ENCODE measurements at regions not wholly inside any gene's neighbourhood (a gene's known extent, or its start where the extent isn't known, plus 50 kb on each side); places are given as distances from the start of the nearest gene placed in this dataset.
"Not testable (repeated sequence)": the region's sequence is repeated elsewhere in the genome, so short reads cannot be mapped to it uniquely, and the experiment has no call there.

DNA sequence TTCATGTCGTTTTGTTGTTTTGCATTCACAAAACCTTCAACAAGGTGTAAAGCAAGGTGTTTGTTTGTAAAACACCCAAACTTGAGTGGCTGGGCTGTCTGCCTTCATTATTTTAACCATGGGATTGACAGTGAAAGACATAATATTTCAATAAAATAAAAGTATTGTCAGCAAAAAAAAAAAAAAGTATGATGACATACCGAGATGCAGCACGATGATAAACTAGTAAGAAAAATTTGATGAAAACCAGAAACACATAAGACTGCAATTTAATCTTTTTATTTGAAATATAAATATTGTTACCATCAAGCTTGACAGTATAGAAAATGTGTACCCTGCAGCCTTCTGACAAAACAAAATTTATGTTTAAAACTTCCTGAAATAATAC lies 419.3 kb upstream of the DYNLRB2 start:
- in situ Hi-C loops (cut with HindIII; ENCODE audit: low pct_ligation_motif_present, low pct_unique_long_range_greater_than_20kb, low sequenced_read_pairs), result no loop called here
- no peak for DNase-seq

DNA sequence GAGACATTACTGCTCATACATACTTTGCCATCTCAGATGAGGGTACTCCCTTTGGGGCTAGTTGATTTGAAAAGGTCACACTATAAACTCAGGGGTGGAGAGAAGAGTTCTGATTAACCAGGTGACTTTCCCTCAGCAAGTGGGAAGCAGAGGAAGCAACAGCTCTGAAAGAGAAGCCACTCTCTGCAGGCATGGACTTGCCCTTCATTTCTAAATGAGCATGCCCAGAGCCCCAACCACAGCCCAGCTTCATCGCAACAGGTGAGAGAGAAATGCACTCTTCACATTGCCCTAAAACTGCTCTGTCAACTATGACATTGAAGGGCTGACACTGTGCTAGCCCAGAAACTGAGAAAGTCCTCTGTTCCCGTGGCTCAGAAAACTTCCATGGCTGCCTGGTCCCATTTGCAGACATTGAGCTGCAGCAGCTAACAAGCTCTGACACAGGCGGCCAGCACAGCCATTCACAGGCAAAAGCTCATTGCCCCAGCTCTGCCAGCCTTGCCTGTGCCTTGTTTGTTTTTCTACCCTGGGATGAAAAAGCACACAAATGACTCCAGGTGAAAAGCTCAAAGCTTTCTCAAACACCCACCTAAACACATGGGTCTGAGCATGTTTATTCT lies 419.8 kb upstream of the DYNLRB2 start:
- no peak for DNase-seq
- in situ Hi-C loops (cut with HindIII; ENCODE audit: low pct_ligation_motif_present, low pct_unique_long_range_greater_than_20kb, low sequenced_read_pairs), result no loop called here

DNA sequence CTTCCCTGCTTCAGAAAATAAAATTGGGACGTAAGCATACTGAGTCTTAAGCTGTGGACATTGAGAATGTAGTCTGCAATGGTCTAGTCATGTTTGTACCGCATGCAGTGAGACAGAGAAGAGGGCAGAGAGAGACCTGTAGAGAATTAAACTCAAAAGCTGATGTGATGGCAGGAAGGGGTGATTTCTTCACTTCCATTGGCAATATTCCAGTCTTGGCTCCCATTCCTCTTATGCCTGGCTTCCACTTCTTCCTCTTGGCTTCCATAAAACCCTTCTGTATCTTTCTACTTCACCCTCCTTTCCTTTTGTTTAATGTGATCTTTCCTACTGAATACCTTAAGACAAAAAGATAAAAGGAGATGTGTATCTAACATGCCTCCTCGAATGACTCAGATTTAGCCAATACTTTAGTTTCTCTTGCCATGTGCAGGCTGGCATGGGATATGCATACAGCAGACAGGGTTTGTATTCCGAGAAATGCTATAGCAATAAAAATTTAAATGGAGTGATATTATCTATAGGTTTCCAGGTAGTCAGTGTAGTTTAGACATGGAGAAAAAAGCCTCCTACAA lies 423.1 kb upstream of the DYNLRB2 start:
- no peak for DNase-seq
- in situ Hi-C loops (cut with HindIII; ENCODE audit: low pct_ligation_motif_present, low pct_unique_long_range_greater_than_20kb, low sequenced_read_pairs), result no loop called here

DNA sequence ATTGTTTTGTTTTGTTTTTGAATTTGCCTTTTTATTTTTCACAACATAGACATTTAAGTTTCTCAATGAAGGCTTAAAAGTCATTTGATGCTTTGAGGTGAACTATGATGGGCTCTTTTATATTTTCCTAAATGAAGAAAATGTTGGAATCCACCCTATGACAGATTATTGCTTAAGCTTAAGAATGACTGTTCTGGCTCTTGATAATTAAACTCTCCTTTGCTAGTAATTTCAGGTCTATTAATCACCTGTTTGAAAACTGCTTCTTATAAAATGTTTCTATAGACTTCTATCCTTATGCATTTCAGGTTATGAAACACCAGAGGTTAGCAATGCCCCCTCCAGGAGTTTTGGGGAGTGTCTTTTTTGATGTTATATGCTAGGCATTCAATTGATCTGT lies 424.1 kb upstream of the DYNLRB2 start:
- in situ Hi-C loops (cut with HindIII; ENCODE audit: low pct_ligation_motif_present, low pct_unique_long_range_greater_than_20kb, low sequenced_read_pairs), result no loop called here

DNA sequence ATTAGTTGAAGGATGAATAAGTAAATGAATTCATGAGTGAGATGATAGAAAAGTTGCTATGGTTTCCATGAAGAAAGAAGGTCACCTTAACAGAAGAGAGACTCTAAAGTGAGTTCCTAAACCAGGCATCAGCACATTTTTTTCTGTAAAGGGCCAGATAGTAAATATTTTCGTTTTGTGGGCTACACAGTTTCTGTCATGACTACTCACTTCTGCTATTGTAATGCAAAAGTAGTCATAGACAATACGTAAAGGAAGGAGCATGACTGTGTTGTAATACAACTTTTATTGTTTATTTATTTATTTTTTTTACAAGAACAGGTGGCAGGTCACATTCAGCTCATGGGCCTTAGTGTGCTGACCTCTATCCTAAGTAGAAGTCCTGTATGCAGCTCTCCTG lies 426.1 kb upstream of the DYNLRB2 start:
- in situ Hi-C loops (cut with HindIII; ENCODE audit: low pct_ligation_motif_present, low pct_unique_long_range_greater_than_20kb, low sequenced_read_pairs), result no loop called here

More for the DNA sequence above, 424.1 kb upstream of the DYNLRB2 start:
- DNase-seq, result no peak

DNA sequence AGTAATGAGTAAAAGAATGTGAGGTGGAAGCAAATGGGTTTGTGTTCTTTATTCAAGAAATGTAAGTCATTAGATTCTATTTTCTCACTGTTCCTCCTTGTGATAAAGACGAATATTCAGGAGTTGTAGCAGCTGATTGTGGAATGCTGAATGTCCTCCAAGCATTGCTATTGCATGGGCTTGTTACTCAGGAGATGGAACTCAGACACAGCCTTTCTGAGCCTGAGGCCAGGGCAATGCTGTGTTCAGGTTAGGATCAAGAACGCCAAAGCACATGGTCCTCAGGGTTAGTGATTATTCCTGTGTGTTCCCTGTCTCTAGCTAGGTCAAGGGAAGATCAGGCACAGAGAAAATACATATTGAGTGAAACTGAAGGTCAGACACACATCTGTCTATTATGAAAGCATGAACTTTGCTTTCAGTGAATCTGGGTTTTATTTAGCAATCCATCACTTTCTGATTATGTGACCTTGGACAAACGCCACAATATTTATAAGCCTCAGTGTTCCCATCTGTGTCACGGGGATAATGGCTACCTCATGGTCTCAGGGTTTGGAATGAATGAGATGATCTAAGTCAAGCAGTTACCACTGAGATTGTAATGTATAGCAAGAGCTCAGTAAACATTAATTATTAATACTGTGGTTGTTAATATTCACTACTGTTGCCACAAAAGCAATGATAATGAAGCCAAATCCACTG lies 426.8 kb upstream of the DYNLRB2 start:
- in situ Hi-C loops (cut with HindIII; ENCODE audit: low pct_ligation_motif_present, low pct_unique_long_range_greater_than_20kb, low sequenced_read_pairs), result no loop called here
- no peak for DNase-seq

More for the DNA sequence above, 426.1 kb upstream of the DYNLRB2 start:
- no peak for DNase-seq

DNA sequence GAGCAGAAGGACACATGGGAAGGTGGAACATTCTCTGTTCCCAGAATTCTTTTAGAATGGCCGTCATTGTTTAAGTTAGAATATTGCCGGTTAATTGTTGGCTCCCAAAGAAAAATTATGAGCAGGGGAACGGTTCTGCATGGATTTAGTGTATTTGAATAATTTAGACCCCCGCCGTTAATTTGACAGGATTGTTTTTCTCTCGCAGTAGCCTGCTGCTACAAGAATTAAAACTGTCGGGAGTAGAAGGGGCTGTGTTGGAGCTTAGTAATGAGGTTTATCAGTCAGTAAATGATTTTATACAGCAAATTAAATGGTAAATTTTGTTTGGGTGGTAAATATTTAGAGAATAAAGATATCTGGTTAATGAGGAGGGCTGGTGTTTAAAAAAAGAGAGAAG lies 431.2 kb upstream of the DYNLRB2 start:
- in situ Hi-C loops (cut with HindIII; ENCODE audit: low pct_ligation_motif_present, low pct_unique_long_range_greater_than_20kb, low sequenced_read_pairs), result no loop called here
- no peak for DNase-seq

DNA sequence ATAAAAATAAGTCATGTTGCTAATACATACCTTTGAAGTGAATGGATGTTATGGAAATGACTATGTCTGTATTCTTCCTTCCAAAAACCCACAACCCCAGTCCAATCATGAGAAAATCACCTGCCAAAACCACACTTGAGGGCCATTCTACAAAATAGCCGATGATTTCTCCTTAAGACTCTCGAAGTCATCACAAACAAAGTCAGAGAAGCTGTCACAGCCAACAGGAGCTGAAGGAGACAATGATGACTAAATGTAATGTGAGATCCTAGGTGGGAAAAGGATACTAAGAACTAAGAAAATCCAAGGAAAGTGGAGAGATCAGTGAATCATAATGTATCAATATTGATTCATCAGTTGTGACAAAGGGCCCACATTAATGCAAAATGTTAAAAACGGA lies 432.9 kb upstream of the DYNLRB2 start:
- no peak for DNase-seq

DNA sequence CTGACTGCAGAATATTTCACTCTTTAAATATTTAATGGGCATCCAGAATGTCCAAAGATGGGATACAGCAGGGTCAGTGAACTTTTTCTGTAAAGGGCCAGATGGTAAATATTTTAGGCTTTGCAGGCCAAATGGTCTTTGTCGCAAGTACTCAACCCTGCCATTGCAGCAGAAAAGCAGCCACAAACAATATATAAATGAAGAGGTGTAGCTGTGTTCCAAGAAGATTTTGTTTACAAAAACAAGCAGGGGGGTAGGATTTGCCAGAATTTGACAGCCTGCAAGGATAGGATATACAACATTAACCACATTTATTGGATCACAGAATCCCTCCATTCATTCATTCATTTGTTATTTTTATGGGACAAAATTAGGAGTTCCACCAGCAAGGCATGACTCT lies 435.0 kb upstream of the DYNLRB2 start:
- in situ Hi-C loops (cut with HindIII; ENCODE audit: low pct_ligation_motif_present, low pct_unique_long_range_greater_than_20kb, low sequenced_read_pairs), result no loop called here
- no peak for DNase-seq

More for the DNA sequence above, 432.9 kb upstream of the DYNLRB2 start:
- in situ Hi-C loops (cut with HindIII; ENCODE audit: low pct_ligation_motif_present, low pct_unique_long_range_greater_than_20kb, low sequenced_read_pairs), result no loop called here

DNA sequence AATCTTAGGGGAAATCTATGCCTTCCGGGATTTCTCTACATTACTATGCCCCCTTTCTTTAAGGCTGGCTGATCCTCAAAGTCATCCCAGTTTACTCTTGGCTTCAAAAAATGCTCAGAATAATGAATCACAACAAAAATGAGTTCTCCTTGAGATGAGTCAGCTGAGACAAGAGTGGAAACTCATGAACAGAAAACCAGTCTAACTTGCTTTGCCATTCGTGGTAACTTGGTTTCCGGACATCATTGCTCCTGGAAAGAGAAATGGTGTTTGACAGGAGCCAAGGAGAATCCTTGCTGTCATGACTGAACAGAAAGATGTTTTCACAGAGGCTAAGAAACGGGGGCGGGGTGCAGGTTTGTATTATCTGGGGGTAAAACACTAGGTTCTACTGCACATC lies 435.6 kb upstream of the DYNLRB2 start:
- DNase-seq, result no peak
- in situ Hi-C loops (cut with HindIII; ENCODE audit: low pct_ligation_motif_present, low pct_unique_long_range_greater_than_20kb, low sequenced_read_pairs), result no loop called here

DNA sequence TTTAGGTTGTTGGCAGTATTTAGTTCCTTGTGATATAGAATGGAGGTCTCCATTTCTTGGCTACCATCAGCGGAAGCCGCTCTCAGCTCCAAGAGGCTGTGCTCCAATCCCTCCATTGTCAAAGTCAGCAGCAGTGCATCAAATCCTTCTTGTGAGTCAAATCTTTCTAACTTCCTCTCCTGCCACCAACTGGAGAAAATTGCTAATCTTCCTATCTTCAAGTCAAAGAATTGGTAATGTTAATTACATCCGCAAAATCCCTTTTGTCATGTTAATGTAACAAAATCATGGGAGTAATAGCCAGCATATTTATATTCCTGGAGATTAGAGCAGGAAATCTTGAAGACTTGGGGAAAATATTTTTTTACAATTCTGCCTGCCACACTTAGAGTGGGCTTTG lies 436.4 kb upstream of the DYNLRB2 start:
- in situ Hi-C loops (cut with HindIII; ENCODE audit: low pct_ligation_motif_present, low pct_unique_long_range_greater_than_20kb, low sequenced_read_pairs), result no loop called here
- DNase-seq, result no peak

DNA sequence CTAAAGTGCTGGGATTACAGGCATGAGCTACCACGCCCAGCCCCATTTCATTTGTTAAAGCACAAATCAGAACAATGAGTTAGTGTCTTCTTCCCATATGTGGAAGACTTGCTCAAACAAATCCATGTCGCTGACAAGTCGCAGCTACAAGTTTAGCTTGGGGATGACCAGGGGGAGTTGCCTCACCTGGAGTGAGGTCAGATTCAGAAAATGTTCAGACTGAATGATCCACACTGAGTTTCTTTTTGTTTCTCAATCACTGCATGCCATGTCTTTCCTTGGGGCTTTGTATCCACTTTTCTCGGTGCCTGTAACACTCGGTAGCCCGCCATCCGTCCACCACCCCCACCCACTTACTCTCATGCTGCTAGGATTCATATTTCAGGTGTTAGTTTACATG lies 437.3 kb upstream of the DYNLRB2 start:
- in situ Hi-C loops (cut with HindIII; ENCODE audit: low pct_ligation_motif_present, low pct_unique_long_range_greater_than_20kb, low sequenced_read_pairs), result no loop called here
- DNase-seq, result no peak

DNA sequence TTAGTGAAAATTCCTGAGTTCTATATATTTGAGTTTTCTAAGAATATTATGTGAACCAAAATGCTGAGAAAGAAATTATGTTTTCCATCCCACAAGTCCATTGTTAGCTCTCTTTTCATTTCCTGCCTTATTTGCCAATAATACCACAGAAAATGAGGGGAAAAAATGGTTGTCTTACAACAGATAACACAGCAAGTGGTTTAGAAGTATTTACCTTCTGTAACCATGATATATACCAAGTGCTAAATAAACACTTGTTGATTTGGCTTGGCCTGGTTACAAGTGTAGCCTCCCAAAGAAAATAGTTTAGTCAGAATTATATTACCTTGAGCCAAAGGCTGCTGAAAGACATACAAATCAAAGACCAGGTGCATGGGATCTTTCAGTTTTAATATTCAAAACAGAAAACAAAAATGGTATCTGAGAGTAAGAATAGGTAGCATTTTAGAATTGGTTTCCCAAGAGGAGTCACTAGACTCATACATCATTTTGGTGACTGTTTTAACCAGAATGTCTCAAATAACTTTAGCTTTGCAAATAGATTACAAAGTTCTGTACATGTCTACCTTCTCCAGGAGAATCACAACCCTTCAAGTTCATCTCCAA lies 439.8 kb upstream of the DYNLRB2 start:
- DNase-seq, result no peak

DNA sequence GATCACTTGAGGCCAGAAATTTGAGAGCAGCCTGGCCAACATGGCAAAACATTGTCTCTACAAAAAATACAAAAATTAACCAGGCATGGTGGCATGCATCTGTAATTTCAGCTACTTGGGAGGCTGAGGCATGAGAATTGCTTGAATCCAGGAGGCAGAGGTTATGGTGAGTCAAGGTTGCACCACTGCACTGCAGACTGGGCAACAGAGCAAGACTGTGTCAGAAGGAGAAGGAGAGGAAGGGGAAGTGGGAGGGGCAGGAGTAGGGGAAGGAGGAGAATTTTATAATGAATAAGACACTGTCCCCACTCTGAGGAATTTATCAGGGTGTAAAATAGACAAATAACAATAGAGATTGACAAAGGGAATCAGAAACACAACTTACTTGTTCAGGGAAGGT lies 440.6 kb upstream of the DYNLRB2 start:
- in situ Hi-C loops (cut with HindIII; ENCODE audit: low pct_ligation_motif_present, low pct_unique_long_range_greater_than_20kb, low sequenced_read_pairs), result no loop called here
- no peak for DNase-seq

More for the DNA sequence above, 439.8 kb upstream of the DYNLRB2 start:
- in situ Hi-C loops (cut with HindIII; ENCODE audit: low pct_ligation_motif_present, low pct_unique_long_range_greater_than_20kb, low sequenced_read_pairs), result no loop called here

DNA sequence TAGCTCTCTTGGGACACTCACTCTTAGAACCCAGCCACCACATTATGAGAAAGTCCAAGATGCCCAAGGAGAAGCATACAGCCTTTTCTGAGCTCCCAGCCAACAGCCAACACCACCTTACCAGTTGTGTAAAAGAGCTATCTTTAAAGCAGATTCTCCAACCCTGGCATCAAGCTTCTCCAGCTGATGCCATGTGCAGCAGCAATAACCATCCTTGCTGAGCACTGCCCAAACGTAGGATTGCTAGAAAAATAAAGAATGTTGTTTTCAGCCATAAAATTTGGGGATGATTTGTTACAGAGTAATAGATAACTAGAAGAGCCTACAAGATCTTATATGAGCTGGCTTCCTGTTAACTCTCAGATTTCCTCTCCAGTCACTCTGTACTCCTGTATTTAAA lies 443.7 kb upstream of the DYNLRB2 start:
- no peak for DNase-seq
- in situ Hi-C loops (cut with HindIII; ENCODE audit: low pct_ligation_motif_present, low pct_unique_long_range_greater_than_20kb, low sequenced_read_pairs), result no loop called here

DNA sequence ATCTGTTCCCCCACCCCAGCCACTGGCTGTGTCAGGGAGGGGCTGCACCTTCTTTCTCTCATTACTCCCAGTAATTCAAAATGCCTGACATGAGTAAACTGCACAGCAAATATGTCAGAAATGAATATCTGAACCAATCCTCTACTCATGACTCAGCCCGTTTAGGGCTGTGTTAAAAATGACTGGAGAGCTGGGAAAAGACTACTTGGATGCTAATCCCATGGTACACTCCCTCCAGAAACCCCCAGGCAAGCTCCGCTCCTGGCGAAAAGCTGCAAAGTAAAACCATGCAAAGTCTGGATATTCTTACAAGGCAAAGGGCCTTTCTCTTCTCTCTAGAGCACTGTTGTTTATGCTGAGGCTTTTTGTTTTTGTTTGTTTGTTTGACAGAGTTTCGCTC lies 448.1 kb upstream of the DYNLRB2 start:
- no peak for DNase-seq
- in situ Hi-C loops (cut with HindIII; ENCODE audit: low pct_ligation_motif_present, low pct_unique_long_range_greater_than_20kb, low sequenced_read_pairs), result no loop called here

DNA sequence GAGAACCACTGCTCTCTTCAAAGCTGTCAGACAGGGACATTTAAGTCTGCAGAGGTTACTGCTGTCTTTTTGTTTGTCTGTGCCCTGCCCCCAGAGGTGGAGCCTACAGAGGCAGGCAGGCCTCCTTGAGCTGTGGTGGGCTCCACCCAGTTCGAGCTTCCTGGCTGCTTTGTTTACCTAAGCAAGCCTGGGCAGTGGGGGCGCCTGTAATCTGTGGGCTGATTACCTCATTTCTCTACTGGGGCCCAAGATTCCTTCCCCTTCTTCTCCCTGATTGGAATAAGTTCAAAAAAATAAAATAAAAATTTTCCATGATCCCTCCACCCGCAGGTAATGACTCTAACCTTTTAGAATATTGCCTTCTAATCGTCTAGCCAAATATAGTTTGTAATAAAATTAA lies 449.3 kb upstream of the DYNLRB2 start:
- in situ Hi-C loops (cut with HindIII; ENCODE audit: low pct_ligation_motif_present, low pct_unique_long_range_greater_than_20kb, low sequenced_read_pairs); DNase-seq: not testable (repeated sequence)

DNA sequence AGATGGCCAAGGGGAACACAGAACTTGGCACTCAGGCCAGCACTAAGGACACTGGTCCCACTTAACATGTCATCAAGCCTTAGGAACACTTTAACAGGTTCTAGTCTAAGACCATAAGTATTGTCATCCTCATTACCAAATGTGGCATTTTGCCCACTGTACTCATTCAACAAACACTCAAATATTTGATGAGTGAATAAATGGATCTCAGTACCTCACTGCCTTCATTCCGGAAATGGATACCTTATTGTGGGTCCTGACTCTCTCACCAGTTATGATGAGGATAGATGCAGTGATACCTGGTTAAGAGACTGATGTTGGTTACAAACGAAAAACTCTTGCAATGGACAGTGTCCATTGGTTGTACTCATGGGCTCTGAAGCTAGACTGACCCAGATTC lies 455.2 kb upstream of the DYNLRB2 start:
- no peak for DNase-seq
- in situ Hi-C loops (cut with HindIII; ENCODE audit: low pct_ligation_motif_present, low pct_unique_long_range_greater_than_20kb, low sequenced_read_pairs), result no loop called here

DNA sequence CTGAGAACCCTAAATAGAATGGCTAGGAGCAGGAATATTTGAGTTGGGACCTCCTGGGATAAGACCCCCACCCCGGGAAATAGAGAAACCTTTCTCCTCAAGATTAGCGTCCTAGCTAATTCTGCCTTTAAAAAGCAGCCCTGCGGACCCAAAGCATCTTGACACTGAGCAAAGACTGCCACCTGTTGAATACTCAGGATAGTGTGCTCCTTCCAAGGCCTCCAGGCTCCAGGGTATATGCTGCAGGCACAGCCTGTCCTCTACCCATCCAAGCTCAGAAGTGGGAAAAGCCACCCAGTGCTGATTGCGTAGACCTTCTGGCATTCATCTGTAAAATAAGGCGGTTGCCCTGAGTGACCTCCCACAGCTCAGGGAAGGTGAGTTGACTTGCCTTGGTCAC lies 456.2 kb upstream of the DYNLRB2 start:
- DNase-seq, result peak; percentile 63
- in situ Hi-C loops (cut with HindIII; ENCODE audit: low pct_ligation_motif_present, low pct_unique_long_range_greater_than_20kb, low sequenced_read_pairs), result no loop called here

DNA sequence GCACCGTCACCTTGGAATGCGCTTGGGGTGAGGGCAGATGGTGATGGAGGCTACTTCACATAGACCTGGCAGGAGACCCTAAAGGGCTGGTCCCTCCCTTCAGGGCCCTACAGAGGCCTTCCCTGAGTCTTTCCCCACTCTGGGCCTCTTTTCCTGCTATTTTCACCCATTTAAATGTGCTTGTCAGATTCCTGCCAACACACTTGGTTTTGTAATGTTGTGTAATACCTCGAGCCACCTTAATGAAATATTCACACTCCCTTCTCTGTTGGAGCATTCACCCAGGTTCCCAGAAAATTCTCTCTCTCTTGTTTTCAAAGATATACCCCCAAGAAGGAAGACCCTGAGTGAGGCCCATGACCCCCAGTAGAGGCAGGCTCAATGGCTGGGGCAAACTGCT lies 456.6 kb upstream of the DYNLRB2 start:
- DNase-seq, result no peak
- in situ Hi-C loops (cut with HindIII; ENCODE audit: low pct_ligation_motif_present, low pct_unique_long_range_greater_than_20kb, low sequenced_read_pairs), result no loop called here

All from ACHN (cell line).